HepG2 (cell line): ENCODE measurements at regions not wholly inside any gene's neighbourhood (a gene's known extent, or its start where the extent isn't known, plus 50 kb on each side); places are given as distances from the start of the nearest gene placed in this dataset.

Experiments
- ATAC-seq: fragments of 200-7000 bp; cut with Tn5 transposase; 3 replicates; pipeline ENCODE4 v1.9.1; 2020; ENCODE audit warnings: mild to moderate bottlenecking, moderate library complexity
- BruUV-seq: library from RNA; stranded (reverse); fragments of 400-500 nt; replicated peaks from 2 replicates; lab custom pipeline; 2021; lab: Mats Ljungman, UMichigan
- CTCF ChIA-PET: fragments of 300-600 bp; formaldehyde crosslinking; extraction: SDS; loops from one replicate; lab custom pipeline; 2021; ENCODE audit warnings: low total read pairs, inconsistent platforms, low intra/inter-chr PET ratio; lab: Yijun Ruan, JAX
- POLR2A ChIA-PET: fragments of 350-600 bp; sonication (Branson Sonifier 250); formaldehyde crosslinking; loops from one replicate; lab custom pipeline; 2020; ENCODE audit warnings: antibody characterized with exemption, inconsistent platforms; lab: Yijun Ruan, JAX
- DNase-seq: peaks from one replicate; pipeline ENCODE4 v3.0.0-alpha.2; 2015; ENCODE audit warnings: low spot score
- FAIRE-seq: peaks from 3 replicates; lab custom pipeline; 2011; peaks lifted over from hg19 to GRCh38; lab: Jason Lieb, UNC
- H2AFZ ChIP-seq: one replicate; pipeline ENCODE4 v1.6.1; 2011; ENCODE audit warnings: low read length, inconsistent platforms
- H3K27ac ChIP-seq: fragments of 300-600 bp; 3 replicates; pipeline ENCODE4 v1.8.0; 2011; ENCODE audit warnings: mixed run types, mild to moderate bottlenecking, mixed read lengths, low read length, inconsistent platforms; ENCODE audit not compliant: insufficient read depth; ENCODE audit errors: extremely low read length
- H3K27me3 ChIP-seq, 2 experiments: fragments of 200-600 bp in 1 of 2; 2 replicates in 1 of 2; 3 replicates in 1 of 2; pipeline versions ENCODE4 v1.6.0 to v1.8.0; 2011; ENCODE audit warnings: low read length in 2 of 2, mild to moderate bottlenecking in 2 of 2, moderate library complexity in 2 of 2, inconsistent platforms in 1 of 2; ENCODE audit not compliant: insufficient read depth in 2 of 2, control insufficient read depth in 1 of 2
- H3K36me3 ChIP-seq, 2 experiments: fragments of 200-600 bp in 1 of 2; replicated peaks in 1 of 2; 2 replicates in 1 of 2; 3 replicates in 1 of 2; pipeline versions ENCODE4 v1.5.1 to v1.8.0; 2011; ENCODE audit warnings: low read length in 2 of 2, inconsistent platforms in 1 of 2; ENCODE audit not compliant: insufficient read depth in 2 of 2, control insufficient read depth in 1 of 2
- H3K4me1 ChIP-seq: 2 replicates; pipeline ENCODE4 v1.5.1; 2012; ENCODE audit warnings: low read length, inconsistent platforms; ENCODE audit not compliant: insufficient read depth
- H3K4me2 ChIP-seq: 2 replicates; pipeline ENCODE4 v1.6.0; 2011; ENCODE audit warnings: low read depth, low read length, inconsistent platforms
- H3K4me3 ChIP-seq, 3 experiments: fragments of 200-600 bp in 1 of 3; sonication (generic), shearing (Covaris generic) in 1 of 3; replicated peaks in 1 of 3; 2 replicates each; pipeline ENCODE4 v1.5.1; 2011 to 2016; ENCODE audit warnings: low read length in 3 of 3, inconsistent platforms in 2 of 3, low read depth in 2 of 3, mild to moderate bottlenecking in 2 of 3, control low read depth in 1 of 3, mixed read lengths in 1 of 3; ENCODE audit not compliant: insufficient read depth in 1 of 3
- H3K79me2 ChIP-seq: one replicate; pipeline ENCODE4 v1.6.1; 2011; ENCODE audit warnings: low read length, inconsistent platforms; ENCODE audit not compliant: insufficient read depth
- H3K9ac ChIP-seq: 2 replicates; pipeline ENCODE4 v1.6.0; 2011; ENCODE audit warnings: mild to moderate bottlenecking, low read depth, low read length, inconsistent platforms; ENCODE audit not compliant: insufficient read depth
- H3K9me3 ChIP-seq: 2 replicates; pipeline ENCODE4 v1.5.1; 2012; ENCODE audit warnings: mild to moderate bottlenecking, low read length
- H4K20me1 ChIP-seq: 2 replicates; pipeline ENCODE4 v1.6.0; 2011; ENCODE audit warnings: inconsistent platforms, mild to moderate bottlenecking, low read length, moderate library complexity; ENCODE audit not compliant: insufficient read depth
- ELF1 ChIP-seq: sonication (generic); formaldehyde crosslinking; IDR thresholded peaks from 2 replicates; pipeline ENCODE4 v1.4.0; 2020; ENCODE audit warnings: missing genetic modification reagents
- FLYWCH1 ChIP-seq: sonication (generic); formaldehyde crosslinking; IDR thresholded peaks from 2 replicates; pipeline ENCODE4 v1.8.1; 2023; ENCODE audit warnings: mild to moderate bottlenecking, missing genetic modification reagents
- GABPA ChIP-seq, 2 experiments: IDR thresholded peaks; 2 replicates each; pipeline ENCODE4 v1.6.1; 2011 to 2016; ENCODE audit warnings: low read depth in 2 of 2, low read length in 1 of 2, missing biosample characterization in 1 of 2, missing genetic modification characterization in 1 of 2
- HIVEP1 ChIP-seq: sonication (generic); formaldehyde crosslinking; IDR thresholded peaks from 2 replicates; pipeline ENCODE4 v1.4.0; 2020; ENCODE audit warnings: mild to moderate bottlenecking, missing genetic modification reagents
- SATB2 ChIP-seq: sonication (generic); formaldehyde crosslinking; IDR thresholded peaks from 2 replicates; pipeline ENCODE4 v1.5.0; 2020; ENCODE audit warnings: missing genetic modification reagents
- SMYD3 ChIP-seq: sonication (generic); formaldehyde crosslinking; IDR thresholded peaks from 2 replicates; pipeline ENCODE4 v1.8.1; 2023; ENCODE audit warnings: mild to moderate bottlenecking, missing genetic modification reagents
- ZSCAN20 ChIP-seq: sonication (generic); formaldehyde crosslinking; IDR thresholded peaks from 2 replicates; pipeline ENCODE4 v1.4.0; 2020; ENCODE audit warnings: missing genetic modification reagents, mild to moderate bottlenecking, borderline replicate concordance
- WGBS: methylation state at CpG from one replicate; pipeline ENCODE4 v1.1.6; 2017; ENCODE audit warnings: low lambda C conversion rate; 5-methylcytosine and 5-hydroxymethylcytosine counted together
- in situ Hi-C: cut with HindIII; loops from 2 replicates; pipeline ENCODE4 v1.10.0; 2017; ENCODE audit warnings: low pct_unique_long_range_greater_than_20kb; ENCODE audit not compliant: extremely low pct_ligation_motif_present
- intact Hi-C: fragments of 100-400 bp; cut with micrococcal nuclease; formaldehyde crosslinking; loops from one replicate; pipeline ENCODE4 v1.10.0; 2022; ENCODE audit not compliant: unreplicated experiment
- TF ChIP-seq, protein P1 (sequence below): sonication (generic); formaldehyde crosslinking; IDR thresholded peaks from 2 replicates; pipeline ENCODE4 v1.4.0; 2020; ENCODE audit warnings: missing genetic modification reagents, mild to moderate bottlenecking, borderline replicate concordance
- TF ChIP-seq, protein P2 (sequence below): sonication (generic); formaldehyde crosslinking; IDR thresholded peaks from 2 replicates; pipeline ENCODE4 v1.5.1; 2020; ENCODE audit warnings: missing genetic modification reagents, mild to moderate bottlenecking, borderline replicate concordance
- TF ChIP-seq, protein P3 (sequence below): sonication (generic); formaldehyde crosslinking; IDR thresholded peaks from 2 replicates; pipeline ENCODE4 v1.9.0; 2021; ENCODE audit warnings: missing genetic modification reagents, mild to moderate bottlenecking, borderline replicate concordance

DNA sequence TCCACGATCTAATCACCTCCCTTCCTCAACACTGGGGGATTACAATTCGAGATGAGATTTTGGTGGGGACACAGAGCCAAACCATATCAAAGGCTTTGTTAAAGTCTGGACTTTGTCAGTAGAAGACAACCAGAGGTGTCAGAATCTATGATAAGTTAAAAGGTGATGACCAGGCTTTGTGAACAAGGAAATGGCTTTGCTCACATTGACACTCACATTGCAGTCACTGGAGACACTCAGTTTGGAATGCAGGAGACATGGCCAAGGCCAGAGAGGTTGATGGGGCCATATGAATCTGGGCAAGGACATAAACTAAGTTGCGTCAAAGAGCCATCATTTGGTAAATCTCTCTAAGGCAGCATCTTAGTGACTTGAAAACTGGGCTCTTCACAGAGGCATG is 678.2 kb upstream of the FSHR start:
- Histone ChIP-seq H3K4me1 (peaks cover 4% of the 10 kb centered on the region; the same call in 1 of the 2 replicates), H3K27ac (no peak overlapping the region), H3K4me3 (no peak overlapping the region)
- intact Hi-C loops, result no loop called here
- FAIRE-seq, result no peak
- CTCF ChIA-PET, result no interaction called here
- no TSS peak for BruUV-seq
- TF ChIP-seq HIVEP1 (no peak), GABPA (IDR thresholded peaks at IDR 0.05; ENCODE audit: low read depth, low read length) (no peak), GABPA (CRISPR knock-in tag; IDR thresholded peaks at IDR 0.05; ENCODE audit: low read depth) (no peak), FLYWCH1 (CRISPR knock-in tag) (no peak), SMYD3 (CRISPR knock-in tag) (no peak), ZSCAN20 (CRISPR knock-in tag) (no peak), SATB2 (CRISPR knock-in tag) (no peak), ELF1 (CRISPR knock-in tag) (no peak)
- TF ChIP-seq, protein P1, sequence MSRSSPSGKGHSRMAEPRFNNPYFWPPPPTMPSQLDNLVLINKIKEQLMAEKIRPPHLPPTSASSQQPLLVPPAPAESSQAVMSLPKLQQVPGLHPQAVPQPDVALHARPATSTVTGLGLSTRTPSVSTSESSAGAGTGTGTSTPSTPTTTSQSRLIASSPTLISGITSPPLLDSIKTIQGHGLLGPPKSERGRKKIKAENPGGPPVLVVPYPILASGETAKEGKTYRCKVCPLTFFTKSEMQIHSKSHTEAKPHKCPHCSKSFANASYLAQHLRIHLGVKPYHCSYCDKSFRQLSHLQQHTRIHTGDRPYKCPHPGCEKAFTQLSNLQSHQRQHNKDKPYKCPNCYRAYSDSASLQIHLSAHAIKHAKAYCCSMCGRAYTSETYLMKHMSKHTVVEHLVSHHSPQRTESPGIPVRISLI (CRISPR knock-in tag), result no peak
- TF ChIP-seq, protein P2, sequence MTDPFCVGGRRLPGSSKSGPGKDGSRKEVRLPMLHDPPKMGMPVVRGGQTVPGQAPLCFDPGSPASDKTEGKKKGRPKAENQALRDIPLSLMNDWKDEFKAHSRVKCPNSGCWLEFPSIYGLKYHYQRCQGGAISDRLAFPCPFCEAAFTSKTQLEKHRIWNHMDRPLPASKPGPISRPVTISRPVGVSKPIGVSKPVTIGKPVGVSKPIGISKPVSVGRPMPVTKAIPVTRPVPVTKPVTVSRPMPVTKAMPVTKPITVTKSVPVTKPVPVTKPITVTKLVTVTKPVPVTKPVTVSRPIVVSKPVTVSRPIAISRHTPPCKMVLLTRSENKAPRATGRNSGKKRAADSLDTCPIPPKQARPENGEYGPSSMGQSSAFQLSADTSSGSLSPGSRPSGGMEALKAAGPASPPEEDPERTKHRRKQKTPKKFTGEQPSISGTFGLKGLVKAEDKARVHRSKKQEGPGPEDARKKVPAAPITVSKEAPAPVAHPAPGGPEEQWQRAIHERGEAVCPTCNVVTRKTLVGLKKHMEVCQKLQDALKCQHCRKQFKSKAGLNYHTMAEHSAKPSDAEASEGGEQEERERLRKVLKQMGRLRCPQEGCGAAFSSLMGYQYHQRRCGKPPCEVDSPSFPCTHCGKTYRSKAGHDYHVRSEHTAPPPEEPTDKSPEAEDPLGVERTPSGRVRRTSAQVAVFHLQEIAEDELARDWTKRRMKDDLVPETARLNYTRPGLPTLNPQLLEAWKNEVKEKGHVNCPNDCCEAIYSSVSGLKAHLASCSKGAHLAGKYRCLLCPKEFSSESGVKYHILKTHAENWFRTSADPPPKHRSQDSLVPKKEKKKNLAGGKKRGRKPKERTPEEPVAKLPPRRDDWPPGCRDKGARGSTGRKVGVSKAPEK, result no peak
- TF ChIP-seq, protein P3, sequence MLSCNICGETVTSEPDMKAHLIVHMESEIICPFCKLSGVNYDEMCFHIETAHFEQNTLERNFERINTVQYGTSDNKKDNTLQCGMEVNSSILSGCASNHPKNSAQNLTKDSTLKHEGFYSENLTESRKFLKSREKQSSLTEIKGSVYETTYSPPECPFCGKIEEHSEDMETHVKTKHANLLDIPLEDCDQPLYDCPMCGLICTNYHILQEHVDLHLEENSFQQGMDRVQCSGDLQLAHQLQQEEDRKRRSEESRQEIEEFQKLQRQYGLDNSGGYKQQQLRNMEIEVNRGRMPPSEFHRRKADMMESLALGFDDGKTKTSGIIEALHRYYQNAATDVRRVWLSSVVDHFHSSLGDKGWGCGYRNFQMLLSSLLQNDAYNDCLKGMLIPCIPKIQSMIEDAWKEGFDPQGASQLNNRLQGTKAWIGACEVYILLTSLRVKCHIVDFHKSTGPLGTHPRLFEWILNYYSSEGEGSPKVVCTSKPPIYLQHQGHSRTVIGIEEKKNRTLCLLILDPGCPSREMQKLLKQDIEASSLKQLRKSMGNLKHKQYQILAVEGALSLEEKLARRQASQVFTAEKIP (CRISPR knock-in tag), result no peak
- TF ChIP-seq, all 625 proteins: peak for 0
- H3K9me3 ChIP-seq, result no peaks in the 10 kb centered on the region
- no peak overlapping the region for H3K4me2 ChIP-seq
- H2AFZ ChIP-seq, result no peak overlapping the region
- no peak overlapping the region for H3K9ac ChIP-seq
- no peak for DNase-seq
- 24% methylated on average over 3 of the region's 3 CpGs for WGBS
- H3K79me2 ChIP-seq, result no peaks in the 10 kb centered on the region
- ATAC-seq, result no peak
- no peaks in the 10 kb centered on the region for H4K20me1 ChIP-seq
- in situ Hi-C loops, result no loop called here
- H3K27me3 ChIP-seq, result no peaks in the 10 kb centered on the region
- no peaks in the 10 kb centered on the region for H3K36me3 ChIP-seq
- POLR2A ChIA-PET, result no interaction called here
